Thoracic aorta (tissue), 2 donors: ENCODE measurements at regions not wholly inside any gene's neighbourhood (a gene's known extent, or its start where the extent isn't known, plus 50 kb on each side); places are given as distances from the start of the nearest gene placed in this dataset.

ENCODE experiments used
- ATAC-seq: fragments of 150-250 bp; one replicate; pipeline ENCODE4 v1.8.0; 2017; ENCODE audit warnings: low read depth; ENCODE audit not compliant: insufficient number of reproducible peaks, low FRiP score
- DNase-seq: peaks from one replicate; pipeline ENCODE4 v3.0.0-alpha.2; 2020; ENCODE audit warnings: low spot score
- H3K27ac ChIP-seq, 2 donors: fragments of 200-600 bp; sonication (generic); 1 replicate in 1 of 2; 2 replicates in 1 of 2; pipeline ENCODE4 v1.5.1; 2016; ENCODE audit warnings: mild to moderate bottlenecking in 2 of 2, moderate library complexity in 2 of 2
- H3K27me3 ChIP-seq: fragments of 200-600 bp; sonication (generic); replicated peaks from 2 replicates; pipeline ENCODE4 v1.6.0; 2016; ENCODE audit warnings: mild to moderate bottlenecking; ENCODE audit not compliant: insufficient read depth
- H3K36me3 ChIP-seq: fragments of 200-600 bp; sonication (generic); one replicate; pipeline ENCODE4 v1.5.1; 2016
- H3K4me1 ChIP-seq, 2 donors: fragments of 200-600 bp; sonication (generic); 1 replicate in 1 of 2; 2 replicates in 1 of 2; pipeline versions ENCODE4 v1.5.1 to v1.6.0; 2016; ENCODE audit warnings: low read depth in 2 of 2, mild to moderate bottlenecking in 1 of 2; ENCODE audit not compliant: control insufficient read depth in 1 of 2
- H3K4me3 ChIP-seq: fragments of 200-600 bp; sonication (generic); 2 replicates; pipeline ENCODE4 v1.5.1; 2016; ENCODE audit warnings: mild to moderate bottlenecking
- H3K9me3 ChIP-seq: fragments of 200-600 bp; sonication (generic); 2 replicates; pipeline ENCODE4 v1.5.1; 2016
- CTCF ChIP-seq: fragments of 200-600 bp; sonication (generic); IDR thresholded peaks from one replicate; pipeline ENCODE4 v1.5.1; 2019; ENCODE audit warnings: antibody characterized with exemption

- H3K4me1 ChIP-seq: no peaks in the 10 kb centered on the region
- no peak for TF ChIP-seq CTCF
- ATAC-seq (no peak), DNase-seq (no peak)
- H3K27ac ChIP-seq: no peak overlapping the region
- H3K27me3 ChIP-seq: no peaks in the 10 kb centered on the region
- no peaks in the 10 kb centered on the region for H3K9me3 ChIP-seq
- H3K36me3 ChIP-seq: no peaks in the 10 kb centered on the region
- no peak overlapping the region for H3K4me3 ChIP-seq
Observed at GRCh38 chr13:54184576-54184975, 1156.0 kb downstream of the OLFM4 start.

GRCh38 chr13:54185101-54185500, 1156.5 kb downstream of the OLFM4 start:
- H3K27me3 ChIP-seq: no peaks in the 10 kb centered on the region
- DNase-seq: no peak
- H3K27ac ChIP-seq: no peak overlapping the region
- no peaks in the 10 kb centered on the region for H3K4me1 ChIP-seq
- no peak overlapping the region for H3K4me3 ChIP-seq
- no peak for TF ChIP-seq CTCF
- ATAC-seq: no peak
- no peaks in the 10 kb centered on the region for H3K36me3 ChIP-seq
- H3K9me3 ChIP-seq: no peaks in the 10 kb centered on the region

GRCh38 chr13:54185785-54186184, 1157.2 kb downstream of the OLFM4 start:
- Histone ChIP-seq H3K9me3 (no peaks in the 10 kb centered on the region), H3K36me3 (no peaks in the 10 kb centered on the region), H3K4me1 (no peaks in the 10 kb centered on the region), H3K27me3 (no peaks in the 10 kb centered on the region), H3K4me3 (no peak overlapping the region), H3K27ac (no peak overlapping the region)
- DNase-seq (no peak), ATAC-seq (no peak)
- no peak for TF ChIP-seq CTCF

- Histone ChIP-seq H3K27ac (no peak overlapping the region), H3K4me1 (no peaks in the 10 kb centered on the region), H3K4me3 (no peak overlapping the region), H3K9me3 (no peaks in the 10 kb centered on the region), H3K36me3 (no peaks in the 10 kb centered on the region), H3K27me3 (no peaks in the 10 kb centered on the region)
- ATAC-seq: no peak
- TF ChIP-seq CTCF: no peak
- DNase-seq: no peak
Observed at GRCh38 chr13:54187461-54187860, 1158.8 kb downstream of the OLFM4 start.

- H3K27me3 ChIP-seq: no peaks in the 10 kb centered on the region
- TF ChIP-seq CTCF: no peak
- H3K36me3 ChIP-seq: no peaks in the 10 kb centered on the region
- no peak overlapping the region for H3K4me3 ChIP-seq
- no peak for ATAC-seq
- H3K9me3 ChIP-seq: no peaks in the 10 kb centered on the region
- H3K27ac ChIP-seq: no peak overlapping the region
- H3K4me1 ChIP-seq: no peaks in the 10 kb centered on the region
- DNase-seq: no peak
Observed at GRCh38 chr13:54194233-54195024, 1165.8 kb downstream of the OLFM4 start.
